Gastroesophageal sphincter (tissue), 2 donors: ENCODE measurements at regions not wholly inside any gene's neighbourhood (a gene's known extent, or its start where the extent isn't known, plus 50 kb on each side); places are given as distances from the start of the nearest gene placed in this dataset.

Experiments
- EP300 ChIP-seq: sonication (generic); formaldehyde crosslinking; IDR thresholded peaks from one replicate; pipeline ENCODE4 v1.6.1; 2017; ENCODE audit warnings: antibody characterized with exemption, mild to moderate bottlenecking
- POLR2A ChIP-seq, 2 donors: fragments of 450-650 bp; IDR thresholded peaks; one replicate each; pipeline ENCODE4 v1.6.1; 2017; ENCODE audit warnings: antibody characterized with exemption in 2 of 2, mild to moderate bottlenecking in 2 of 2, moderate library complexity in 1 of 2

DNA sequence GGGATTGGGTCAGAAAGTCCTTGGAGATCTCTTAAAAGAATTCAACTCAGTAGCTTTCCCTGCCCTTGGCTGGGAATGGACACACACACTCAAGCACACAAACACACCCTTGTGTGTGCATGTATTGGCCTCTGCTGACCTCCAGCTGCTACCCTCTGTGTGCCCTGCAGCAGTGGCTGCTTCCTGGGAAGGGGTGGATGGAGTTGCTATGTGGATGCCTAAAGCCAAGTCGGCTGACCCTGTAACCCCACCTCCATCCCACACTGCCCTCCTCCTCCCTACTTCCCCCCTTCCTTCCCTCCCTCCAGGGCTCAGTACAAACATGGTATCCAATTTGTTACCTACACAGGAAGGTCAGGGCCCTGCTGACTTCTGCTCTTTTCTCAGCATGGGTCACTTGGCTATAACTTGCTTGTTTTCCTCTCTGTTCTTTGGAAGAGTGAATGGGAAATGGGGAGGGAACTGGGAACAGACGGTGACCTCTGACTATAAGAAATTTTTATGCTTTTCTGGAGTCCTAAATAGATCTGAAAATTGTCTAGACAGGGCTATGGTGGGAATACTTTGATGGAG, 351.6 kb upstream of the TBX3 start:
- no peak for TF ChIP-seq EP300
- TF ChIP-seq POLR2A (IDR thresholded peaks at IDR 0.05) = no peak
